IMR-90 (cell line): ENCODE measurements at regions not wholly inside any gene's neighbourhood (a gene's known extent, or its start where the extent isn't known, plus 50 kb on each side); places are given as distances from the start of the nearest gene placed in this dataset.
A peak's percentile ranks its signal among the peaks of the same experiment; 100 is the strongest.

Experiments
- ATAC-seq: fragments of 200-7000 bp; cut with Tn5 transposase; 2 replicates; pipeline ENCODE4 v1.9.1; 2020; ENCODE audit warnings: low read depth, mild to moderate bottlenecking, moderate library complexity
- BruUV-seq: library from RNA; stranded (reverse); fragments of 400-500 nt; replicated peaks from 2 replicates; lab custom pipeline; 2021; lab: Mats Ljungman, UMichigan
- CTCF ChIA-PET: fragments of 300-600 bp; formaldehyde crosslinking; extraction: SDS; loops from one replicate; lab custom pipeline; 2021; ENCODE audit warnings: antibody characterized with exemption; lab: Yijun Ruan, JAX
- POLR2A ChIA-PET: fragments of 300-600 bp; sonication (Branson Sonifier 250); formaldehyde crosslinking; loops from one replicate; lab custom pipeline; 2022; ENCODE audit warnings: antibody characterized with exemption; ENCODE audit not compliant: unreplicated experiment; lab: Charles Lee
- DNase-seq: peaks from one replicate; pipeline ENCODE4 v3.0.0; 2013
- H2AFZ ChIP-seq: replicated peaks from 2 replicates; pipeline ENCODE3; 2013; ENCODE audit warnings: low read length, mild to moderate bottlenecking; ENCODE audit not compliant: poor library complexity
- H2AK5ac ChIP-seq: 2 replicates; pipeline ENCODE4 v1.6.1; 2013; ENCODE audit warnings: low read depth, low read length, inconsistent platforms
- H2AK9ac ChIP-seq: replicated peaks from 2 replicates; pipeline ENCODE3; 2013; ENCODE audit warnings: mild to moderate bottlenecking, low read depth, low read length, moderate library complexity; ENCODE audit not compliant: poor library complexity
- H2BK120ac ChIP-seq: 2 replicates; pipeline ENCODE4 v1.6.1; 2013; ENCODE audit warnings: low read depth, low read length, inconsistent platforms
- H2BK15ac ChIP-seq: 3 replicates; pipeline ENCODE4 v1.6.1; 2013; ENCODE audit warnings: low read depth, low read length, inconsistent platforms
- H2BK20ac ChIP-seq: 2 replicates; pipeline ENCODE4 v1.6.1; 2013; ENCODE audit warnings: low read depth, mild to moderate bottlenecking, inconsistent platforms, low read length, moderate library complexity
- H2BK5ac ChIP-seq: 2 replicates; pipeline ENCODE4 v1.6.1; 2013; ENCODE audit warnings: mild to moderate bottlenecking, low read depth, low read length, inconsistent platforms; ENCODE audit not compliant: poor library complexity, severe bottlenecking
- H3K14ac ChIP-seq: replicated peaks from 2 replicates; pipeline ENCODE4 v1.6.1; 2013; ENCODE audit warnings: low read depth, low read length, inconsistent platforms
- H3K18ac ChIP-seq: 2 replicates; pipeline ENCODE4 v1.6.1; 2013; ENCODE audit warnings: low read depth, low read length, control low read depth
- H3K23ac ChIP-seq: 2 replicates; pipeline ENCODE4 v1.6.1; 2013; ENCODE audit warnings: low read depth, low read length, inconsistent platforms
- H3K27ac ChIP-seq: 2 replicates; pipeline ENCODE4 v1.5.1; 2013; ENCODE audit warnings: mild to moderate bottlenecking, control low read depth, low read length; ENCODE audit not compliant: insufficient read depth
- H3K27me3 ChIP-seq: 2 replicates; pipeline ENCODE4 v1.6.1; 2013; ENCODE audit warnings: low read length; ENCODE audit not compliant: control insufficient read depth, insufficient read depth
- H3K36me3 ChIP-seq: 2 replicates; pipeline ENCODE4 v1.6.1; 2013; ENCODE audit warnings: low read length, mixed read lengths; ENCODE audit not compliant: control insufficient read depth, insufficient read depth
- H3K4ac ChIP-seq: 2 replicates; pipeline ENCODE4 v1.6.1; 2013; ENCODE audit warnings: low read depth, low read length, inconsistent platforms
- H3K4me1 ChIP-seq: 2 replicates; pipeline ENCODE4 v1.6.1; 2013; ENCODE audit warnings: low read length, mixed read lengths; ENCODE audit not compliant: control insufficient read depth, insufficient read depth
- H3K4me2 ChIP-seq: 2 replicates; pipeline ENCODE4 v1.6.1; 2013; ENCODE audit warnings: low read depth, mild to moderate bottlenecking, control low read depth, low read length, moderate library complexity
- H3K4me3 ChIP-seq: 2 replicates; pipeline ENCODE4 v1.5.1; 2013; ENCODE audit warnings: low read depth, mild to moderate bottlenecking, control low read depth, low read length, moderate library complexity; ENCODE audit not compliant: insufficient read depth
- H3K56ac ChIP-seq: 2 replicates; pipeline ENCODE4 v1.6.1; 2013; ENCODE audit warnings: low read length, inconsistent platforms; ENCODE audit not compliant: insufficient read depth; ENCODE audit errors: extremely low read depth
- H3K79me1 ChIP-seq, 2 experiments: 2 replicates each; pipeline ENCODE4 v1.6.1; 2013; ENCODE audit warnings: low read length in 2 of 2, inconsistent platforms in 1 of 2, low read depth in 1 of 2
- H3K9ac ChIP-seq: 2 replicates; pipeline ENCODE4 v1.6.1; 2013; ENCODE audit warnings: low read depth, low read length, control low read depth
- H3K9me1 ChIP-seq: 2 replicates; pipeline ENCODE4 v1.6.1; 2013; ENCODE audit warnings: low read length, inconsistent platforms; ENCODE audit not compliant: insufficient read depth
- H3K9me3 ChIP-seq: 2 replicates; pipeline ENCODE4 v1.6.1; 2013; ENCODE audit warnings: low read length; ENCODE audit not compliant: control insufficient read depth, insufficient read depth
- H4K20me1 ChIP-seq: 2 replicates; pipeline ENCODE4 v1.6.1; 2013; ENCODE audit warnings: low read length, inconsistent platforms; ENCODE audit not compliant: insufficient read depth
- H4K5ac ChIP-seq: 2 replicates; pipeline ENCODE4 v1.6.1; 2013; ENCODE audit warnings: mild to moderate bottlenecking, low read depth, low read length, control low read depth
- H4K8ac ChIP-seq, 2 experiments: 2 replicates each; pipeline ENCODE4 v1.6.1; 2013; ENCODE audit warnings: low read depth in 2 of 2, low read length in 2 of 2, control low read depth in 1 of 2, inconsistent platforms in 1 of 2
- H4K91ac ChIP-seq: 2 replicates; pipeline ENCODE4 v1.6.1; 2013; ENCODE audit warnings: low read depth, low read length, inconsistent platforms; ENCODE audit not compliant: insufficient read depth
- BHLHE40 ChIP-seq: fragments of 150-350 bp; IDR thresholded peaks from 2 replicates; pipeline ENCODE4 v1.6.1; 2016; ENCODE audit warnings: mild to moderate bottlenecking, low read depth, low read length
- CHD1 ChIP-seq: IDR thresholded peaks from 2 replicates; pipeline ENCODE4 v1.6.1; 2012; ENCODE audit warnings: low read depth, low read length, improper control_type of control experiment
- CTCF ChIP-seq: conservative IDR thresholded peaks from 2 replicates; pipeline ENCODE4 v1.5.1; 2012; ENCODE audit warnings: mild to moderate bottlenecking, low read depth, low read length, improper control_type of control experiment
- MAFK ChIP-seq: IDR thresholded peaks from 2 replicates; pipeline ENCODE4 v1.6.1; 2012; ENCODE audit warnings: low read depth, low read length, improper control_type of control experiment
- MAZ ChIP-seq: IDR thresholded peaks from 2 replicates; pipeline ENCODE4 v1.6.1; 2012; ENCODE audit warnings: low read depth, mild to moderate bottlenecking, low read length, improper control_type of control experiment, moderate library complexity, borderline replicate concordance
- MXI1 ChIP-seq: IDR thresholded peaks from 2 replicates; pipeline ENCODE4 v1.6.1; 2012; ENCODE audit warnings: low read depth, mild to moderate bottlenecking, low read length, moderate library complexity, borderline replicate concordance
- NFE2L2 ChIP-seq: fragments of 150-350 bp; IDR thresholded peaks from 2 replicates; pipeline ENCODE4 v1.6.1; 2016; ENCODE audit warnings: low read depth, mild to moderate bottlenecking, low read length
- POLR2A ChIP-seq: IDR thresholded peaks from 2 replicates; pipeline ENCODE4 v1.6.1; 2012; ENCODE audit warnings: mild to moderate bottlenecking, low read depth, low read length
- RAD21 ChIP-seq: IDR thresholded peaks from 2 replicates; pipeline ENCODE4 v1.6.1; 2012; ENCODE audit warnings: low read length, improper control_type of control experiment
- RCOR1 ChIP-seq: IDR thresholded peaks from 2 replicates; pipeline ENCODE4 v1.6.1; 2012; ENCODE audit warnings: mild to moderate bottlenecking, low read length, improper control_type of control experiment; ENCODE audit not compliant: insufficient replicate concordance
- SMC3 ChIP-seq: fragments of 150-350 bp; IDR thresholded peaks from 2 replicates; pipeline ENCODE4 v1.6.1; 2016; ENCODE audit warnings: low read depth, mild to moderate bottlenecking, antibody characterized with exemption, low read length, moderate library complexity
- WGBS, 2 experiments: methylation state at CpG; one replicate each; pipeline versions ENCODE4 v1.1.5 to v1.1.7; 2013; ENCODE audit warnings: missing lambda C conversion rate in 2 of 2; ENCODE audit not compliant: insufficient read length in 1 of 2; ENCODE audit errors: extremely low coverage in 2 of 2; 5-methylcytosine and 5-hydroxymethylcytosine counted together
- dilution Hi-C: fragments of 300-500 bp; cut with HindIII; formaldehyde crosslinking; loops from one replicate; pipeline ENCODE4 v1.14.3; 2018; ENCODE audit warnings: low sequenced_read_pairs; ENCODE audit not compliant: unreplicated experiment
- in situ Hi-C: fragments of 300-500 bp; cut with MboI; formaldehyde crosslinking; loops from 3 replicates; pipeline ENCODE4 v1.14.3; 2019; ENCODE audit warnings: low sequenced_read_pairs, inconsistent platforms, mixed read lengths
- intact Hi-C: fragments of 100-400 bp; cut with micrococcal nuclease; formaldehyde crosslinking; loops from 2 replicates; pipeline ENCODE4 v1.10.0; 2022

GRCh38 chr4:122100508-122100907 lies 51.6 kb upstream of the BLTP1 start:
- ATAC-seq, result no peak
- no CpG with 5 or more reads among the region's 2 CpGs for WGBS, 2 experiments
- in situ Hi-C loops, result no loop called here
- no peak overlapping the region for H2AK9ac ChIP-seq
- intact Hi-C loops, result loop anchor here (5.0 kb wide), 1 partner anchor 148 kb away; the partner anchor contains the start of gene TRPC3
- H2BK5ac ChIP-seq, result peak overlapping the region; percentile 12
- H2BK120ac ChIP-seq, result peak overlapping the region; percentile 78
- H4K91ac ChIP-seq, result peak overlapping the region; percentile 26; the same call in 1 of the 2 replicates
- H4K8ac ChIP-seq, result peak overlapping the region in 1 of 2 experiments; percentile 51; a peak in 1 of 4 replicates
- H3K18ac ChIP-seq, result peak overlapping the region; percentile 51; the same call in 1 of the 2 replicates
- dilution Hi-C loops, result no loop called here
- no peaks in the 10 kb centered on the region for H3K27me3 ChIP-seq
- peaks cover 7% of the 10 kb centered on the region for H3K4me1 ChIP-seq
- H2BK20ac ChIP-seq, result peak overlapping the region; percentile 85
- H2BK15ac ChIP-seq, result peak overlapping the region; percentile 90; the same call in 2 of the 3 replicates
- no peaks in the 10 kb centered on the region for H3K36me3 ChIP-seq
- H3K79me1 ChIP-seq, result no peaks in the 10 kb centered on the region
- ChIA-PET CTCF (interaction anchor here (0.6 kb wide), 1 partner anchor 223 kb away, joined by 4 read pairs; no protein-coding TSS in a partner anchor), POLR2A (no interaction called here)
- TF ChIP-seq MXI1, result no peak
- no peak for TF ChIP-seq CTCF
- no peak for TF ChIP-seq RAD21
- TF ChIP-seq NFE2L2, result no peak
- TF ChIP-seq POLR2A, result no peak
- no peak for TF ChIP-seq MAZ
- TF ChIP-seq SMC3, result no peak
- no peak for TF ChIP-seq CHD1
- TF ChIP-seq MAFK, result no peak
- no peak for TF ChIP-seq BHLHE40
- TF ChIP-seq RCOR1, result no peak
- H3K23ac ChIP-seq, result peak overlapping the region; percentile 72
- H3K4me3 ChIP-seq, result no peak overlapping the region
- DNase-seq, result no peak
- no peak overlapping the region for H4K5ac ChIP-seq
- BruUV-seq, result no TSS peak
- no peak overlapping the region for H3K56ac ChIP-seq
- H2AK5ac ChIP-seq, result peak overlapping the region; percentile 82
- peak overlapping the region; percentile 82 for H3K4ac ChIP-seq
- no peaks in the 10 kb centered on the region for H4K20me1 ChIP-seq
- peak overlapping the region; percentile 61 for H2AFZ ChIP-seq
- H3K14ac ChIP-seq, result peak overlapping the region; percentile 78
- H3K9me1 ChIP-seq, result peaks cover 3% of the 10 kb centered on the region
- peak overlapping the region; percentile 56; the same call in 1 of the 2 replicates for H3K4me2 ChIP-seq
- H3K27ac ChIP-seq, result peak overlapping the region; percentile 48; the same call in 1 of the 2 replicates
- H3K9ac ChIP-seq, result no peak overlapping the region
- H3K9me3 ChIP-seq, result no peaks in the 10 kb centered on the region
